Fibroblast of mammary gland (primary cell): ENCODE measurements at regions not wholly inside any gene's neighbourhood (a gene's known extent, or its start where the extent isn't known, plus 50 kb on each side); places are given as distances from the start of the nearest gene placed in this dataset.

ENCODE experiments used
- DNase-seq: peaks from one replicate; pipeline ENCODE4 v3.0.0-alpha.2; 2010; ENCODE audit warnings: low read depth
- H3K4me3 ChIP-seq: 2 replicates; pipeline ENCODE4 v1.5.1; 2011; ENCODE audit warnings: low read depth, mild to moderate bottlenecking, low read length, moderate library complexity; ENCODE audit not compliant: control insufficient read depth
- TF ChIP-seq, protein P1 (sequence below): conservative IDR thresholded peaks from 2 replicates; pipeline ENCODE4 v1.5.1; 2011; ENCODE audit warnings: low read depth, low read length, inconsistent platforms; ENCODE audit not compliant: control insufficient read depth, insufficient read depth

DNA sequence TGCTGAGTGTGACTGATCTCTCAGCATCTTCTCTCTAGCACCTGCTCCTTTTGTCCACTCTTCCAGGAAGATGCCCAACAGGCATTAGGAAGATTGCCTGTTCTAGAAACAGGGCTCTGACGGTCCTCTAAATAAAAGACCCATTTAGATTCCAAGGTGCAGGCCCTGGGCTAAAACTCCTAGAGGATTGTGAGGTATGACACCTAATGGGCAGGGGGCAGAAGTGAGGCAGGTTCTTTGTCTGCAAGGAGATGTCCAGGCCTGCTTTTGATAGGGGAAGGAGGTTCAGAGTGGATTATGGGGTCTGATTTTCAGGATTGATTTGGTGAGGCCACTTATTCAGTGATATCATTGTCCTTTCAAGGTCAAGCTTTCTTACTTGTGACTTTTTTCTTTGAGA lies 140.8 kb upstream of the TRPC7 start:
- TF ChIP-seq, protein P1, sequence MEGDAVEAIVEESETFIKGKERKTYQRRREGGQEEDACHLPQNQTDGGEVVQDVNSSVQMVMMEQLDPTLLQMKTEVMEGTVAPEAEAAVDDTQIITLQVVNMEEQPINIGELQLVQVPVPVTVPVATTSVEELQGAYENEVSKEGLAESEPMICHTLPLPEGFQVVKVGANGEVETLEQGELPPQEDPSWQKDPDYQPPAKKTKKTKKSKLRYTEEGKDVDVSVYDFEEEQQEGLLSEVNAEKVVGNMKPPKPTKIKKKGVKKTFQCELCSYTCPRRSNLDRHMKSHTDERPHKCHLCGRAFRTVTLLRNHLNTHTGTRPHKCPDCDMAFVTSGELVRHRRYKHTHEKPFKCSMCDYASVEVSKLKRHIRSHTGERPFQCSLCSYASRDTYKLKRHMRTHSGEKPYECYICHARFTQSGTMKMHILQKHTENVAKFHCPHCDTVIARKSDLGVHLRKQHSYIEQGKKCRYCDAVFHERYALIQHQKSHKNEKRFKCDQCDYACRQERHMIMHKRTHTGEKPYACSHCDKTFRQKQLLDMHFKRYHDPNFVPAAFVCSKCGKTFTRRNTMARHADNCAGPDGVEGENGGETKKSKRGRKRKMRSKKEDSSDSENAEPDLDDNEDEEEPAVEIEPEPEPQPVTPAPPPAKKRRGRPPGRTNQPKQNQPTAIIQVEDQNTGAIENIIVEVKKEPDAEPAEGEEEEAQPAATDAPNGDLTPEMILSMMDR, result no peak

DNA sequence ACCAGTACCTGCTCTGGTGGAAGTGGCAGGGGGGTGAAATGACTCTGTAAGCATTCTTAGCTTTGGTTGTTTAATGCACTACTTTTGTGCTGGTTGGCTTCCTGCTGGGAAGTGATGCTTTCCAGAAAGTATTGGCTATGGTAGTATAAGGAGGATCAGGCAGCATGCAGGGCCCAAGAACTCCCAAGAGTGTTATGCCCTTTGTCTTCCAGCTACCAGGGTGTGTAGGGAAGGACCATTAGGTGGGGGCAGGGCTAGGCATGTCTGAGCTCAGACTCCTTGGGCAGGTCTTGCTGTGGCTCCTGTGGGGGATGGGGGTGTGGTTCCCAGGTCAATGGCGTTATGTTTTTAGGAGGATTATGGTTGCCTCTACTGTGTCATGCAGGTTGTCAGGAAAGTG lies 135.8 kb upstream of the TRPC7 start:
- no peak for DNase-seq
- no peak overlapping the region for H3K4me3 ChIP-seq
- TF ChIP-seq, protein P1, result no peak

More for the DNA sequence above, 140.8 kb upstream of the TRPC7 start:
- H3K4me3 ChIP-seq, result no peak overlapping the region
- no peak for DNase-seq

DNA sequence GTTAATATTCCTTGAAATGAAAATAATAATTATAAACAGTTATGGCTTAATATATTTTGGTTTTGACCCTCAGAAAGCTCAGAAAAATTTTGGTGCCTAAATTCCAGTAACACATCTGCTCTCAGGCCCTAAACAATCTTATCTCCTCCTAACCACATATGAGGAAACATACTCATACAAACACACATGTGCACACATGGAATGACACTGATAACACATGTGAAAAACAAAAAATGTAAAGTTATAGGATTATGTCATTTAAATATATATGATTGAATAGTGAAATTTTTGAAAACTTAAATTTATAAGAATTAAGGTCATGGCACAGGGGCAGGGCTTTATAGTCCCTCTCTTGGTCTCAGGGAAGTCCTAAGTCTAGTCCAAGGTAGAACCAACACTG lies 127.2 kb upstream of the TRPC7 start:
- DNase-seq, result no peak
- TF ChIP-seq, protein P1, result no peak
- no peak overlapping the region for H3K4me3 ChIP-seq

DNA sequence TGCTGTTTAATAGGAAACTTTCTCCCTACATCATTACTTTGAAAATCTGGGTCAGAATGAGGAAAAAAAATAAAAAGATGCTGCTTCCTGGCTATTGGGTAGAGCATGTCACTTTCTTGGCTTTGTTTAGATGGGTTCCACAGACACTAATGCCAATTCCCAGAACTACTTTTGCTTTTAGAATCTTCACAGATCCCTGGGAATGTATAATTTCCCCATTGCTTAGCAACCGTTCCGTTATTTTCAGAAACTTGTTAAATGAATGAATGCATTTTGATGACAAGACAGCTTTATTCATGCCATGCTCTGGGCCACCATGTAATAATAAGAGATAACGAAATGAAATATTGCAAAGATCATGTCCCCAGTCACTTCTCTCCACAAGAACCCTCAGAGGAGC lies 126.5 kb upstream of the TRPC7 start:
- DNase-seq, result no peak
- no peak overlapping the region for H3K4me3 ChIP-seq
- TF ChIP-seq, protein P1, result no peak

DNA sequence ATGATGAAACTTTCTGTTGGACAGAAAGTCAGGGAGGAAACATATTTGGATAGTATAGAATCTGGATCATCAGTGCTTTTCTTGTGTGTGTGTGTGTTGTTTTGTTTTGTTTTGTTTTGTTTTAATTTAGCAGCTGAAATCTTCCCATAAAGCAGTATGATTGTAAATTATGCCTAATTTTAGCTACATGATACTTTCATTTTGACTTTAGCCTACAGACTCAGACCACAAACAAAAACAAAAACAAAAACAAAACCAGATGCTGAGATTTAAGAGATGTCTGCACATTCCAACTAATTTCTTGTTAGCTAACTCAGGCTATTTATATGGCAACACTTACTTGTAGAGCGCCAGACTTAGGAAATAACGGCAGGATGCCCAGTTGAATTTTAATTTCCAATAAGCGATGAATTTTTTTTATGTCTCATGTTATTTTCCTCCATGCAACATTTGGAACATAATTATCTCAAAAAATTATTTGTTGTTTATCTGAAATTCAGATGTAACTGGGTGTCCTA lies 119.5 kb upstream of the TRPC7 start:
- TF ChIP-seq, protein P1, result no peak
- no peak overlapping the region for H3K4me3 ChIP-seq
- DNase-seq, result no peak

DNA sequence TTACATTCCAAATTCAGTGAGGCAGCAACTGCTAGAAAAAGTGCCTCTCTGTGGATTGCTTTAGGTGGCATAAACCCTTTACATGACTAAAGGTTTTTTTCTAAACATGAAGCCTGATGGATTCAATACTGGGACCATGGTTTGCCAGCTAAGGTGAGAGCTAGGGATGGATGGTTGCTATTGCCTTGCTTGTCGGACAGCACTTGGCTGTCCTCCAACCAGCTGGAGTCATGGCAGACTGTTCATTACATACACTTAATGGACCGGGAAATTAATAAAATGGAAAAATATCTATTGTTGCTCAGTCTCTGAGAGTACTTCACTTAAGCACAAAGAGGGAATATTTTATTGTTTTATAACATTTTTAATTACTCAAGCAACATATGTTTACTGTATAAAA lies 116.9 kb upstream of the TRPC7 start:
- no peak overlapping the region for H3K4me3 ChIP-seq
- no peak for DNase-seq
- TF ChIP-seq, protein P1, result no peak

DNA sequence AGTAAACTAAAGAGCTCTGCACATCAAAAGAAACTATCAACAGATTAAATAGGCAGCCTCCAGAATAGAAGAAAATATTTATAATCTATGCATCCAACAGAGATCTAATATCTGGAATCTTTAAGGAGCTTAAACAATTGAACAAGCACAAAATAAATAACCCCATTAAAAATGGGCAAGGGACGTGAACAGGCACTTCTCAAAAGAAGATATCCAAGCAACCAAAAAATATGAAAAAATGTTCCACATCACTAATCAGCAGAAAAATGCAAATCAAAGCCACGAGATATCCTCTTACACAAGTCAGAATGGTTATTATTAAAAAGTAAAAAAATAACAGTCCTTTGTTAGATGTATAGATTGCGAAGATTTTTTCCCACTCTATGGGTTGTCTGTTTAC lies 109.1 kb upstream of the TRPC7 start:
- no peak for DNase-seq
- TF ChIP-seq, protein P1, result no peak
- no peak overlapping the region for H3K4me3 ChIP-seq
